Neural progenitor cell (in vitro differentiated cells): ENCODE measurements at regions not wholly inside any gene's neighbourhood (a gene's known extent, or its start where the extent isn't known, plus 50 kb on each side); places are given as distances from the start of the nearest gene placed in this dataset.

Experiments
- DNase-seq: peaks from one replicate; pipeline ENCODE4 v3.0.0-alpha.2; 2016; ENCODE audit warnings: low spot score
- H2AFZ ChIP-seq: fragments of 200-600 bp; sonication (generic); replicated peaks from 2 replicates; pipeline ENCODE4 v1.6.1; 2016; ENCODE audit warnings: antibody characterized with exemption
- H3F3A ChIP-seq: fragments of 200-600 bp; sonication (generic); 2 replicates; pipeline ENCODE4 v1.6.1; 2016; ENCODE audit warnings: antibody characterized with exemption, low read depth
- H3K27ac ChIP-seq: fragments of 200-600 bp; sonication (generic); 2 replicates; pipeline ENCODE4 v1.5.1; 2016; ENCODE audit warnings: mild to moderate bottlenecking
- H3K27me3 ChIP-seq: fragments of 200-600 bp; sonication (generic); 2 replicates; pipeline ENCODE4 v1.6.1; 2016; ENCODE audit warnings: mild to moderate bottlenecking, moderate library complexity
- H3K36me3 ChIP-seq: fragments of 200-600 bp; sonication (generic); 2 replicates; pipeline ENCODE4 v1.5.1; 2016
- H3K4me1 ChIP-seq: fragments of 200-600 bp; sonication (generic); 2 replicates; pipeline ENCODE4 v1.6.1; 2016; ENCODE audit warnings: mixed run types
- H3K4me2 ChIP-seq: fragments of 200-600 bp; sonication (generic); 2 replicates; pipeline ENCODE4 v1.6.1; 2016
- H3K4me3 ChIP-seq: fragments of 200-600 bp; sonication (generic); 2 replicates; pipeline ENCODE4 v1.5.1; 2016
- H3K79me2 ChIP-seq: fragments of 200-600 bp; sonication (generic); 2 replicates; pipeline ENCODE4 v1.6.1; 2016; ENCODE audit warnings: low read depth
- H3K9ac ChIP-seq: fragments of 200-600 bp; sonication (generic); 2 replicates; pipeline ENCODE4 v1.6.1; 2016
- H3K9me3 ChIP-seq: fragments of 200-600 bp; sonication (generic); 2 replicates; pipeline ENCODE4 v1.5.1; 2016; ENCODE audit warnings: low read depth
- H4K20me1 ChIP-seq: fragments of 200-600 bp; sonication (generic); 2 replicates; pipeline ENCODE4 v1.6.1; 2016; ENCODE audit warnings: low read depth
- H3K27ac Mint-ChIP-seq: 3 replicates; pipeline ENCODE4 v1.8.0; 2021; ENCODE audit warnings: mixed read lengths
- H3K27me3 Mint-ChIP-seq: 2 replicates; pipeline ENCODE4 v1.8.0; 2022; ENCODE audit warnings: low read depth, mild to moderate bottlenecking, inconsistent platforms, moderate library complexity, mixed read lengths; ENCODE audit not compliant: insufficient read depth
- H3K36me3 Mint-ChIP-seq: 3 replicates; pipeline ENCODE4 v1.8.0; 2021; ENCODE audit warnings: mixed read lengths
- H3K4me1 Mint-ChIP-seq: 3 replicates; pipeline ENCODE4 v1.8.0; 2021; ENCODE audit warnings: mixed read lengths
- H3K4me3 Mint-ChIP-seq: 3 replicates; pipeline ENCODE4 v1.8.0; 2021; ENCODE audit warnings: mild to moderate bottlenecking, moderate library complexity, mixed read lengths
- H3K9me3 Mint-ChIP-seq: 3 replicates; pipeline ENCODE4 v1.8.0; 2020; ENCODE audit warnings: mixed read lengths
- CTCF ChIP-seq: fragments of 200-600 bp; sonication (generic); IDR thresholded peaks from 2 replicates; pipeline ENCODE4 v1.5.1; 2017; ENCODE audit warnings: antibody characterized with exemption, mild to moderate bottlenecking
- EZH2 ChIP-seq: fragments of 200-600 bp; sonication (generic); IDR thresholded peaks from 2 replicates; pipeline ENCODE4 v1.6.1; 2017; ENCODE audit warnings: antibody characterized with exemption, mild to moderate bottlenecking, moderate library complexity
- EZH2phosphoT487 ChIP-seq: fragments of 200-600 bp; sonication (generic); IDR thresholded peaks from 2 replicates; pipeline ENCODE4 v1.6.1; 2017; ENCODE audit warnings: antibody characterized with exemption

- no peaks in the 10 kb centered on the region for H3F3A ChIP-seq
- no peaks in the 10 kb centered on the region for H3K79me2 ChIP-seq
- no peaks in the 10 kb centered on the region for H3K9me3 ChIP-seq
- Mint-ChIP-seq H3K36me3 (no peaks in the 10 kb centered on the region), H3K4me1 (no peaks in the 10 kb centered on the region), H3K27me3 (no peaks in the 10 kb centered on the region), H3K4me3 (no peak overlapping the region), H3K27ac (no peak overlapping the region), H3K9me3 (no peaks in the 10 kb centered on the region)
- H2AFZ ChIP-seq: no peak overlapping the region
- H4K20me1 ChIP-seq: no peaks in the 10 kb centered on the region
- H3K4me1 ChIP-seq: no peaks in the 10 kb centered on the region
- no peaks in the 10 kb centered on the region for H3K36me3 ChIP-seq
- no peak overlapping the region for H3K4me2 ChIP-seq
- no peak overlapping the region for H3K9ac ChIP-seq
- no peak overlapping the region for H3K4me3 ChIP-seq
- TF ChIP-seq EZH2: no peak
- TF ChIP-seq EZH2phosphoT487: no peak
- TF ChIP-seq CTCF: no peak
- H3K27ac ChIP-seq: no peak overlapping the region
- H3K27me3 ChIP-seq: no peaks in the 10 kb centered on the region
- DNase-seq: no peak
Measured at GRCh38 chr6:81228912-81229555, 523.4 kb downstream of the TENT5A start.

GRCh38 chr6:81226957-81227356 lies 525.5 kb downstream of the TENT5A start:
- no peaks in the 10 kb centered on the region for H3K36me3 ChIP-seq
- no peak overlapping the region for H3K9ac ChIP-seq
- H3K27me3 Mint-ChIP-seq: no peaks in the 10 kb centered on the region

GRCh38 chr6:81216668-81217067 lies 535.8 kb downstream of the TENT5A start:
- no peak for DNase-seq
- Mint-ChIP-seq H3K36me3 (no peaks in the 10 kb centered on the region), H3K27ac (no peak overlapping the region), H3K9me3 (no peaks in the 10 kb centered on the region), H3K4me3 (no peak overlapping the region), H3K4me1 (no peaks in the 10 kb centered on the region), H3K27me3 (peaks cover 2% of the 10 kb centered on the region)
- Histone ChIP-seq H3K4me1 (no peaks in the 10 kb centered on the region), H4K20me1 (no peaks in the 10 kb centered on the region), H3F3A (no peaks in the 10 kb centered on the region), H3K9me3 (no peaks in the 10 kb centered on the region), H3K4me2 (no peak overlapping the region), H3K9ac (no peak overlapping the region), H2AFZ (no peak overlapping the region), H3K27me3 (no peaks in the 10 kb centered on the region), H3K36me3 (no peaks in the 10 kb centered on the region), H3K4me3 (no peak overlapping the region), H3K27ac (no peak overlapping the region), H3K79me2 (no peaks in the 10 kb centered on the region)
- TF ChIP-seq EZH2 (no peak), EZH2phosphoT487 (no peak), CTCF (no peak)

More at GRCh38 chr6:81226957-81227356, 525.5 kb downstream of the TENT5A start:
- Mint-ChIP-seq H3K36me3 (no peaks in the 10 kb centered on the region), H3K9me3 (no peaks in the 10 kb centered on the region), H3K4me1 (no peaks in the 10 kb centered on the region), H3K27ac (no peak overlapping the region), H3K4me3 (no peak overlapping the region)
- H4K20me1 ChIP-seq: no peaks in the 10 kb centered on the region
- no peaks in the 10 kb centered on the region for H3K4me1 ChIP-seq
- H3F3A ChIP-seq: no peaks in the 10 kb centered on the region
- H3K27ac ChIP-seq: no peak overlapping the region
- no peak overlapping the region for H2AFZ ChIP-seq
- no peaks in the 10 kb centered on the region for H3K79me2 ChIP-seq
- DNase-seq: no peak
- no peak overlapping the region for H3K4me2 ChIP-seq
- no peak overlapping the region for H3K4me3 ChIP-seq
- no peak for TF ChIP-seq EZH2phosphoT487
- TF ChIP-seq CTCF: no peak
- TF ChIP-seq EZH2: no peak
- H3K9me3 ChIP-seq: no peaks in the 10 kb centered on the region
- H3K27me3 ChIP-seq: no peaks in the 10 kb centered on the region
